ENCODE measurements at regions not wholly inside any gene's neighbourhood (a gene's known extent, or its start where the extent isn't known, plus 50 kb on each side); places are given as distances from the start of the nearest gene placed in this dataset.

DNA sequence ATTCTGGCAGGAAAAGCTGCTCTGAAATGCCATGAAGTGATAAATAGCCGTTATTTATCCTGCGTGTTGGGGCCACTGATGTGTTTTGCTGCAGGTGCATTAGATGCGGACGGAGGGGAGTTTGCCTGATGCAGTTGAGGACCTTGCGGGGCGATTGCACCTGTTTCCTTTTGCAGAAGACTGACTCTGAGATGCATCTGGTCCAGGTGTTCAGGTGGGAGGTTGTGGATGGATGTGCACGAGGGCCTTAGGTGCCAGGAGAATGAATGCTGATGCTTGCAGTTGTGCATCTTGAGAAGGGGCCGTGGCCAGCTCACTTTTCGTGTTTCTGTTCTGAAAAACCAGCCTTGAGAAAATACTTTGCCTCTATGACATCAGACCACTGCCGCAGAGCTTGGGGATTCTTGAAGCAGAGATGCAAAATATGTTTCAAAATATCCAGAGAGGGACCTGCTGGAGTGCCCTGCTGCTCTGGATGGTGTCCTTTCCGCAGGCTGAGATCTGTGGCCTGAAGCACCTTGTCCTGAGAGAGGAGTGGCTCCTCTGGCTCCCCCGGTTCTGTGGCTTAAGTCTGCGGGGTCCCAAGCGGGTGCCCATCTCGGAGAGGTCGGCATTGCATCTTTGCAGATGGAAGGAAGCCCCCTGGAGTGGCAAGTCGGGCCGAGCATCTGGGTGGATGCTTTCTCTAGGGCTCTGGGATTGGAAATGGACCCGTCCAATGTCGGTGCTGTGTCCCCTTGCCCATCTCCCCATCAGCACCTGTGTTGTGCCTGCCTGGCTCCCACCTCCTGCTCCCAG is 1031.1 kb downstream of the TBC1D22A start:
- in situ Hi-C loops (cut with HindIII; ENCODE audit: low sequenced_read_pairs) = no loop called here

DNA sequence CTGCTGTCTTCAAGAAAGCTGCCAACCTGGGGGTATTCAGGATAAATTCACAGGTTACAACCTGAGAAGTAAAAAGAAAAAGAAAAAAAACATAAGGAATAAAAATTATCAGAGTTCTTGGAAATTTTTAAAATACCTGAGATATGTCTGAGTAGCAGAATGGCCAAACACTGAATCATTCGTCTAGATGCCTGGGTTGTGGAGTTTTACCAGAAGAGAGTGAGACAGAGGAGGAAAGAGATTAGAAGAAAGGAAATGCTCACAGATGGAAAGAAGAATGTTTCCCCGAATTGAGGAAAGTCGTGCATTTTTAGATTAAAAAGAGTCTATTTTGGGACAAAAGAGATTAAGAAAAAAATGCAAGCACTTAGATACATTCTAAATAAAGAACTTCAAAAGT is 1026.7 kb downstream of the TBC1D22A start:
- in situ Hi-C loops (cut with HindIII; ENCODE audit: low sequenced_read_pairs) = loop anchor here (10.0 kb wide), 1 partner anchor 64 kb away; no protein-coding TSS in a partner anchor

DNA sequence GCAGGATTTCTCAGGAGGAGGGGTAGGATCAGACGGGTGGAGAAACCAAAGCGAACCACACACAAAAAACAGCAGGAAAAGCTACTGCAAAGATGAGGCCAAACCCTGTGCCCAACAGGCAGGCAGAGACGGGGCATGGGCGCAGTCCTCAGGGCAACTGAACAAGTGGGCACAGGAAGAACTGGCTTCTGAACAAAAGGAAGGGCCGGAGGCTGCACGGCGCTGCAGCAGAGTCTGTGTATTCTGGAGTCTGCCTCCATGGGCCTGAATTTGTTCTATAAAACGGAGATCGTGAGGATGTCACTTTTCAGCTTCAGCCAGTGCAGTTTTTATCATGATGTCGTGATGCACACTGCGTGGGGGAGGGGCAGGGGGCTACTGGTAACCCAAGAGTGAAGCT is 1026.0 kb downstream of the TBC1D22A start:
- in situ Hi-C loops (cut with HindIII; ENCODE audit: low sequenced_read_pairs) = loop anchor here (10.0 kb wide), 1 partner anchor 64 kb away; no protein-coding TSS in a partner anchor

- in situ Hi-C loops (cut with HindIII; ENCODE audit: low sequenced_read_pairs) = loop anchor here (10.0 kb wide), 1 partner anchor 63 kb away; no protein-coding TSS in a partner anchor
Observed at GRCh38 chr22:47787501-47788227, 1025.2 kb downstream of the TBC1D22A start.

- in situ Hi-C loops (cut with HindIII; ENCODE audit: low sequenced_read_pairs) = loop anchor here (10.0 kb wide), 1 partner anchor 62 kb away; no protein-coding TSS in a partner anchor
Observed at GRCh38 chr22:47786650-47787290, 1024.3 kb downstream of the TBC1D22A start.

DNA sequence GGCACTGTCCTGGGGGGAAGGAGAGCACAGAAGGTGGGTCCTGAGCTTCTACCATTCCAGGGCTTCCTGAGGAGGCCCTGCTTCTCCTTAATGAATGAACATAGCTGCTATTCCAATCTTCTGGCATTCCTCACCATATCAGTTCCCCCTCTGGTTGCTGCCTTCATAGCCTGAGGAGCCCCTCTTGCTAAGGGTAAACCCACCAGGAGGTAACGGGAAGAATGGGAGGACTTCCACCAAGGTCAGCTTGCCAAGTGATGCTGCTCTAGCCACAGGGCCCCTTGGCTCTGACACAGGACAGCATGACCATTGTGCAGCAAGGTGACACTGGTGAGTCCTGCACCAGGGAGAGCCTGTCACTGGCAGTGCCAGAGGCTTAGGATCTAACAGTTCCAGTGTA is 1022.5 kb downstream of the TBC1D22A start:
- in situ Hi-C loops (cut with HindIII; ENCODE audit: low sequenced_read_pairs) = loop anchor here (10.0 kb wide), 1 partner anchor 60 kb away; no protein-coding TSS in a partner anchor

DNA sequence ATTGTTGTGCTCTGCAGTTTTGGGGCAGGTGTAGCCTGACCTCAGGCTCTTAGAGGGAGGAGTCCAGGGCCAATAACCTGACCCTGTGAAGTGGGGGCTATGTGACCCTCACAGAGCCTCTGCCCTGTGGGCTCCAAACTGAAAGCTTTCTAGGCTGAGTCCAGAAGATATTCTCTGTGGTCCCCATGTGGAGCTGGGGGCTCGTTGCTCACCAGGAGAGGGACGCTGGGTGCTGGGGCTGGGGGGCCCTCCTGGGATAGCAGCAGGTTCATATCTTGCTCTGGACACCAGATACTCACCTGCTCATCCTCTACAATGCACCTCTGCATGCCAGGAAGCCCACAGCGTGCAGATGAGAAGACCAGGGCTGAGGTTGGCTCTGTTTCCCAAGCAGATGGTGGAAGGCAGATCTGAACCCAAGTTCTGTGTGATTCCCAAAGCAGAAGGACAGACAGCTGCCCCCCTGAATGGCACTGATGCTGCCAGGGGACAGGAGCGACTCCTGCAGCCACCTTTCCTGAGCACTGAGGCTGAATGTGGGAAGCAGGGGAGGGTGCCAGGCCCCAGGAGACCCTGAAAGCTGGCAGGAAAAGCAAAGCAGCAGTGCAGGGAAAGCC is 1022.0 kb downstream of the TBC1D22A start:
- in situ Hi-C loops (cut with HindIII; ENCODE audit: low sequenced_read_pairs) = loop anchor here (10.0 kb wide), 1 partner anchor 60 kb away; no protein-coding TSS in a partner anchor

DNA sequence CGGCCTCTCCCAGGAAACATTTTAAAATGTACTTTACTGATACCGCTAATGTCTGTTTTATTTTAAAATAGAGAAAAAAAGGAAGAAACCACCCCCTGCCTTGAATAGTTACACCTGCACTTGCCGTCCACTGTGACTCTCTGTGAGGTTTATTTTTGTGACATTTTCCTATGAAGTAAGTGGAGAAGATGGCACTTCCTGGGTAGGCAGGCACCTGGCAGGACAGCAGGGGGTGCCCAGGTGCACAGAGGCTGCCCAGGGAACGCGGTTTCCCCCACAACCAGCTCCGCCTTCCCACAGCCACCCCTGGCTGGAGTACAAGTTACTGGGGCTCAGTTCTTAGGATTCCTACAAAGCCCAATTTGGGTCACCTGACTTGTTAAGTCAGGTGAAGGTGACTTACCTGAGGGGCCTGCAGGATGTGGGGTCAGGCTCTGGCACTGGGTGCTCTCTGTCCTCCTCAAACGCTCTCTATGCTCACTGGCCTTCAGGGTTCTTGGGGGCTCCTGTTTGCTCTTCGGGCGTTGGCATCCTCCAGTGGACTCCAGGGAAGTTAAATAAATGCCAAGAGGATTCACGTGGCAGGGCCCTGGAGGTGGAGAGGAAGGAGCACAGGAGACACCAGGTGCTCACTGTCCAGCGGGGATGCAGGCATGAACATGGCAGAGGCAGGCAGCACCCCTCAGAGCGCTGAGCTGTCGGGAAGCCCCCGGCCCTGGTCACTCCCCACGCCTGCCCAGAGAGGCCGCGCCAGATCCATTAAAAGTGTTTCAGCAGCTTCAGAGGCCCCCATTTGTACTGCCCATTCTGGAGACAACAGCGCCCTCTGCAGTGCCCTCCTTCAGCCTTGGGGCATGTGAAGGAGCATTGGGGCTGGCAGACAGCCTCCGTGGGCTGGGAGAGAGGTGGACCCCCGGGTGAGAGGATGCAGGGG is 1021.2 kb downstream of the TBC1D22A start:
- in situ Hi-C loops (cut with HindIII; ENCODE audit: low sequenced_read_pairs) = loop anchor here (10.0 kb wide), 1 partner anchor 59 kb away; no protein-coding TSS in a partner anchor

- in situ Hi-C loops (cut with HindIII; ENCODE audit: low sequenced_read_pairs) = loop anchor here (10.0 kb wide), 1 partner anchor 58 kb away; no protein-coding TSS in a partner anchor
Observed at GRCh38 chr22:47782328-47783075, 1020.1 kb downstream of the TBC1D22A start.

GRCh38 chr22:47781427-47782111 is 1019.1 kb downstream of the TBC1D22A start:
- in situ Hi-C loops (cut with HindIII; ENCODE audit: low sequenced_read_pairs) = loop anchor here (10.0 kb wide), 1 partner anchor 57 kb away; no protein-coding TSS in a partner anchor

- in situ Hi-C loops (cut with HindIII; ENCODE audit: low sequenced_read_pairs) = loop anchor here (10.0 kb wide), 1 partner anchor 56 kb away; no protein-coding TSS in a partner anchor
Observed at GRCh38 chr22:47781024-47781423, 1018.6 kb downstream of the TBC1D22A start.

GRCh38 chr22:47780281-47780875 is 1017.9 kb downstream of the TBC1D22A start:
- in situ Hi-C loops (cut with HindIII; ENCODE audit: low sequenced_read_pairs) = loop anchor here (10.0 kb wide), 1 partner anchor 56 kb away; no protein-coding TSS in a partner anchor

DNA sequence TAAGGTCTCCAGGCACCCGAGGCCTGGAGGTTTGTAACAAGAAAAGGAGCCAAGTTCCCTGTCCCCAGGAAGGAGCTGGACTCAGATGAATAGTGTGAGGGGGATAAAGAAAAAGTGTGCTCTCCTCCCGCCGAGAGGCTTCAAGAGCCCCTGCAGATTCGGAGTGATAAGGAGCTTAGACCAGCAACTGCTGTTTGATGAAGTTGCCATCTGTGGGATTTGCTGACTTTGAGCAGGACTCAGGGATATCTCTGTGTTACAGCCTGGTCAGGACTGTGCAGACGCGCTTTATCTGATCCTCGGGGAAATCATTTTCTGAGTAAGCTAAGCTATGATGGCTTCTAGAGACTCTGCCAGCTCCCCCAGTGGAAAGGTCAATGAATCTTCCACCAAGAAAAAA is 1017.0 kb downstream of the TBC1D22A start:
- in situ Hi-C loops (cut with HindIII; ENCODE audit: low sequenced_read_pairs) = no loop called here

- in situ Hi-C loops (cut with HindIII; ENCODE audit: low sequenced_read_pairs) = no loop called here
Observed at GRCh38 chr22:47778160-47778658, 1015.8 kb downstream of the TBC1D22A start.

DNA sequence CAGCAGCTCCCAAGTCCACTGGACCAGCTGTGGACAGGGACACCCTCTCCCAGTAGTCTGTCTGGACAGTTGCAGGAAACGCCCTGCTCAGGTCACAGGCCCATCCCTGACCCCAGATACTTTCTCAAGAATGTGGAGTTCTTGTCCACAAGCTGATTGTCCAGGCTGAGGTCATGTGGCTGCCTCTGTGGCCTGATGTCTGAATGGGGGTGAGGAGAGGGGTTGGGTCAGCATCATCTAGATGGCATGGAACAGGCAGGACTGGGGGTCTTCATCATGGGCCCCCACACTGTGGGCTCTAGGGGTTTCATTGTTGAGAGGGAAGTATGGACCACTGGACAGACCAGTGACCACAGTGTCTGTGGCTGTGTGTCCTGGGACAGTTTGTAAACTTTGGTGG is 1015.0 kb downstream of the TBC1D22A start:
- in situ Hi-C loops (cut with HindIII; ENCODE audit: low sequenced_read_pairs) = no loop called here

DNA sequence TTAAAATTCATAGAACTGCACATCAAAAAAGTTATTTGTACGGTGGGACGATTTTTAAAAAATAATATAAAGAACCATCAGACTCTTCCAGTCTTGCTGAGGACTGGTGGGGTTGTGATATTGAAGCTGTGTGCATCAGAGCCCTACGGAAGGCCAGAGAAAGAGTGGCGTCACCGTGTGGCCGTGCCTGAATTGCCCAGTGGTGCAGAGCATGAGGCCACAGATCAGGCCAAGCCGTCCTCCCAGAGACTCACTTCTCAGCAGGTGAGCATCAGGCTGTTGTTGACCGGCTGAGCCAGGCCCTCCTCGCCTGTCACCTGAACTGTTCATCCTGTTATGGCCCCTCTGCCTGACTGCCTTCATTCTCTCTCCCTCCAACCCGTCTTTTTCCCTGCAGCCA is 1013.9 kb downstream of the TBC1D22A start:
- in situ Hi-C loops (cut with HindIII; ENCODE audit: low sequenced_read_pairs) = no loop called here

GRCh38 chr22:47775686-47776085 is 1013.2 kb downstream of the TBC1D22A start:
- in situ Hi-C loops (cut with HindIII; ENCODE audit: low sequenced_read_pairs) = no loop called here

All from DLD1 (cell line).